ENCODE measurements at regions not wholly inside any gene's neighbourhood (a gene's known extent, or its start where the extent isn't known, plus 50 kb on each side); places are given as distances from the start of the nearest gene placed in this dataset.

DNA sequence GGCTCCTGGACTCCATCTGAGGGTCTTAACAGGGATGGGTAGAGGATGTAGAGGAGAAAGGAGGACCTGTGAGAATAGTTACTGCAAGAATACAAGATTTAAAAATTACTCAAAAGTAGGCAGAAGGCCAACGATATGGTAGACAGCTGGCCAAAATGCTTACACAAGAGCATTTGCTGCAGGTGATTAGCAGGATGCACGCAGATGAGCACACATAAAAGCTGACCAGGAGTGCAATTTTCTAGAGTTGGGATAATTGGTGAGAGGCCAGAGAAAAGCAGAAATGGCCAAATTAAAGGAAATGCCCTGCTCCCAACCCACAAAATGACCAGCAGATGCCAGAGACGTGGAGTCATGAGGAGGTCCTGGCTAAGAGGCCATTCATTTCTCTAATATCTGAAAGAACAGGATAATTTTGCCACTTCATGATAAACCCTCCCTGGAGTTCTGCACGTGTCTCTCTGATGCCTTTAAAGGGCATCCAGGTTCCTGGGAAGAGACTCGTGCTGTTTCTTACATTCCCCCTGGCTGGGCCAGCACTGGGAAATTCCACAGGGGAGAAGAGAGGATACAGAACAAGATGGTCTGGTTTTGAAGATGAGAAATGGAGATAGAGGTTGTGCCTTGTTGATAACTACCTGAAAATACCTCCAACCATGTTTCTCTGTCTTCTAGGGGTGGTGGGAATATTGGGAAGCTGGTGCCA, 62.3 kb upstream of the KCNA3 start:
- TF ChIP-seq BACH2 (CRISPR knock-in tag; IDR thresholded peaks at IDR 0.05; ENCODE audit: borderline replicate concordance): no peak
- no peak for TF ChIP-seq RARB (CRISPR knock-in tag; IDR thresholded peaks at IDR 0.05)
- no peak for TF ChIP-seq OSR1 (CRISPR knock-in tag; IDR thresholded peaks at IDR 0.05)

Measured in SK-N-SH treated with all-trans-retinoic acid at 6 μM for 48 hours (cell line).